ENCODE measurements at regions not wholly inside any gene's neighbourhood (a gene's known extent, or its start where the extent isn't known, plus 50 kb on each side); places are given as distances from the start of the nearest gene placed in this dataset.

DNA sequence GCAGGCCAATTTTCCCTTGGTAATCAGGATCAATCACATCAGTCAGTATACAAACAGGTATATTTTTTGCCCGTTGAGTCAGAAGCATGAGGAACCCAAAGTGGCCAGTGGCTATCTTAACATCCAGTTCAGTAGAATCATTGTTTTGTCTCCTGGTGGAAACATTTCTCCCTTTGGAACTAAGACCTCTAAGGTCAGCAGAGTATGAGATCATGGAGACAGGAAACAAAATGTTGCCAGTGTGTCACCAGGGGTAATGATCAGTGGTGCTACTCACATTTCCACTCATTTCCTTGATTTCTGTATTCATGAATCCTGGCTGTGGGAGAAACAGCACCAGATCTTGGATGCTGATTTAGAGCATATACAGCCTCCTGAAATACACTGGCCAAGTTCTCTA, 553.0 kb downstream of the CSNK1G3 start:
- intact Hi-C loops (cut with micrococcal nuclease), result no loop called here
- DNase-seq, result no peak
- Mint-ChIP-seq H3K27ac (no peak overlapping the region), H3K27me3 (ENCODE audit: low read depth in 3 of 3) (no peaks in the 10 kb centered on the region), H3K36me3 (no peaks in the 10 kb centered on the region), H3K9me3 (peaks cover 0 to 10% (median 5%) of the 10 kb centered on the region in 7 donors), H3K4me1 (no peaks in the 10 kb centered on the region), H3K4me3 (no peak overlapping the region)
- Histone ChIP-seq H3K36me3 (replicated peaks in 1 of 2; ENCODE audit: control insufficient read depth in 1 of 2, insufficient read depth in 2 of 2, low read length in 2 of 2) (no peaks in the 10 kb centered on the region), H3K79me2 (ENCODE audit: insufficient read depth, low read length) (no peaks in the 10 kb centered on the region), H4K20me1 (ENCODE audit: insufficient read depth, low read length) (no peaks in the 10 kb centered on the region), H3K4me2 (replicated peaks; ENCODE audit: extremely low read depth, low read length, poor library complexity, severe bottlenecking) (no peak overlapping the region), H3K4me3 (replicated peaks in 1 of 3; ENCODE audit: low read depth in 2 of 3, low read length in 3 of 3) (no peak overlapping the region), H3K4me1 (ENCODE audit: control insufficient read depth in 1 of 2, insufficient read depth in 2 of 2, low read length in 2 of 2) (no peaks in the 10 kb centered on the region), H3K27me3 (ENCODE audit: control insufficient read depth in 2 of 2, insufficient read depth in 2 of 2, low read length in 2 of 2) (no peaks in the 10 kb centered on the region), H2AFZ (ENCODE audit: insufficient read depth, low read depth, low read length, poor library complexity, severe bottlenecking) (no peak overlapping the region), H3K9ac (ENCODE audit: insufficient read depth, low read length, poor library complexity, severe bottlenecking) (no peak overlapping the region), H3K27ac (ENCODE audit: low read depth in 1 of 2, low read length in 2 of 2) (no peak overlapping the region), H3K9me3 (replicated peaks in 1 of 2; ENCODE audit: control insufficient read depth in 1 of 2, insufficient read depth in 1 of 2, low read length in 2 of 2) (no peaks in the 10 kb centered on the region)
- 100% methylated on average over 1 of the region's 1 CpG for WGBS (ENCODE audit: insufficient coverage)
- TF ChIP-seq, protein P1, sequence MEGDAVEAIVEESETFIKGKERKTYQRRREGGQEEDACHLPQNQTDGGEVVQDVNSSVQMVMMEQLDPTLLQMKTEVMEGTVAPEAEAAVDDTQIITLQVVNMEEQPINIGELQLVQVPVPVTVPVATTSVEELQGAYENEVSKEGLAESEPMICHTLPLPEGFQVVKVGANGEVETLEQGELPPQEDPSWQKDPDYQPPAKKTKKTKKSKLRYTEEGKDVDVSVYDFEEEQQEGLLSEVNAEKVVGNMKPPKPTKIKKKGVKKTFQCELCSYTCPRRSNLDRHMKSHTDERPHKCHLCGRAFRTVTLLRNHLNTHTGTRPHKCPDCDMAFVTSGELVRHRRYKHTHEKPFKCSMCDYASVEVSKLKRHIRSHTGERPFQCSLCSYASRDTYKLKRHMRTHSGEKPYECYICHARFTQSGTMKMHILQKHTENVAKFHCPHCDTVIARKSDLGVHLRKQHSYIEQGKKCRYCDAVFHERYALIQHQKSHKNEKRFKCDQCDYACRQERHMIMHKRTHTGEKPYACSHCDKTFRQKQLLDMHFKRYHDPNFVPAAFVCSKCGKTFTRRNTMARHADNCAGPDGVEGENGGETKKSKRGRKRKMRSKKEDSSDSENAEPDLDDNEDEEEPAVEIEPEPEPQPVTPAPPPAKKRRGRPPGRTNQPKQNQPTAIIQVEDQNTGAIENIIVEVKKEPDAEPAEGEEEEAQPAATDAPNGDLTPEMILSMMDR (IDR thresholded peaks at IDR 0.05), result no peak

- peaks cover 15 to 17% of the 10 kb centered on the region in 2 donors for H3K4me1 ChIP-seq (ENCODE audit: control insufficient read depth in 1 of 2, insufficient read depth in 2 of 2, low read length in 2 of 2)
- no peaks in the 10 kb centered on the region for H3K27me3 ChIP-seq (ENCODE audit: control insufficient read depth in 2 of 2, insufficient read depth in 2 of 2, low read length in 2 of 2)
- H3K27ac ChIP-seq (ENCODE audit: low read depth in 1 of 2, low read length in 2 of 2), result no peak overlapping the region
- intact Hi-C loops (cut with micrococcal nuclease), result no loop called here
- H3K4me2 ChIP-seq (replicated peaks; ENCODE audit: extremely low read depth, low read length, poor library complexity, severe bottlenecking), result no peak overlapping the region
- H3K79me2 ChIP-seq (ENCODE audit: insufficient read depth, low read length), result no peaks in the 10 kb centered on the region
- DNase-seq, result no peak
- no CpG with 5 or more reads among the region's 1 CpG for WGBS (ENCODE audit: insufficient coverage)
- TF ChIP-seq, protein P1 (IDR thresholded peaks at IDR 0.05), result no peak
- H2AFZ ChIP-seq (ENCODE audit: insufficient read depth, low read depth, low read length, poor library complexity, severe bottlenecking), result no peak overlapping the region
- H3K4me3 ChIP-seq (replicated peaks in 1 of 3; ENCODE audit: low read depth in 2 of 3, low read length in 3 of 3), result no peak overlapping the region
- Mint-ChIP-seq H3K4me3 (no peak overlapping the region), H3K9me3 (peaks cover 0 to 6% (median 3%) of the 10 kb centered on the region in 7 donors), H3K27me3 (ENCODE audit: low read depth in 3 of 3) (peaks cover 0 to 3% (median 2%) of the 10 kb centered on the region in 3 donors), H3K4me1 (peaks cover 18% of the 10 kb centered on the region), H3K27ac (no peak overlapping the region), H3K36me3 (no peaks in the 10 kb centered on the region)
- no peaks in the 10 kb centered on the region for H4K20me1 ChIP-seq (ENCODE audit: insufficient read depth, low read length)
- no peaks in the 10 kb centered on the region for H3K9me3 ChIP-seq (replicated peaks in 1 of 2; ENCODE audit: control insufficient read depth in 1 of 2, insufficient read depth in 1 of 2, low read length in 2 of 2)
- no peak overlapping the region for H3K9ac ChIP-seq (ENCODE audit: insufficient read depth, low read length, poor library complexity, severe bottlenecking)
- H3K36me3 ChIP-seq (replicated peaks in 1 of 2; ENCODE audit: control insufficient read depth in 1 of 2, insufficient read depth in 2 of 2, low read length in 2 of 2), result no peaks in the 10 kb centered on the region
Measured at GRCh38 chr5:124061663-124062062, 549.7 kb downstream of the CSNK1G3 start.

Measured in CD14-positive monocyte (primary cell).